Stromal cell of bone marrow (primary cell): ENCODE measurements at regions not wholly inside any gene's neighbourhood (a gene's known extent, or its start where the extent isn't known, plus 50 kb on each side); places are given as distances from the start of the nearest gene placed in this dataset.
"Not testable (repeated sequence)": the region's sequence is repeated elsewhere in the genome, so short reads cannot be mapped to it uniquely, and the experiment has no call there.

Source experiments
- DNase-seq: peaks from one replicate; pipeline ENCODE4 v3.0.0-alpha.2; 2012; ENCODE audit warnings: low read depth

- no peak for DNase-seq
Measured at GRCh38 chr16:85443531-85443930, 169.6 kb upstream of the GSE1 start.

- DNase-seq = no peak
Measured at GRCh38 chr16:85445064-85445778, 167.9 kb upstream of the GSE1 start.

GRCh38 chr16:85445779-85446222, 167.3 kb upstream of the GSE1 start:
- no peak for DNase-seq

GRCh38 chr16:85446951-85447692, 166.0 kb upstream of the GSE1 start:
- DNase-seq = no peak

- no peak for DNase-seq
Measured at GRCh38 chr16:85447693-85448313, 165.3 kb upstream of the GSE1 start.

- no peak for DNase-seq
Measured at GRCh38 chr16:85448557-85449190, 164.4 kb upstream of the GSE1 start.

- DNase-seq = no peak
Measured at GRCh38 chr16:85449191-85449884, 163.8 kb upstream of the GSE1 start.

GRCh38 chr16:85449885-85450245, 163.3 kb upstream of the GSE1 start:
- DNase-seq = no peak

GRCh38 chr16:85451142-85451541, 162.0 kb upstream of the GSE1 start:
- not testable (repeated sequence) for DNase-seq

- no peak for DNase-seq
Measured at GRCh38 chr16:85451641-85452363, 161.3 kb upstream of the GSE1 start.

- no peak for DNase-seq
Measured at GRCh38 chr16:85452364-85453193, 160.5 kb upstream of the GSE1 start.

GRCh38 chr16:85453194-85453678, 159.9 kb upstream of the GSE1 start:
- DNase-seq = no peak

- no peak for DNase-seq
Measured at GRCh38 chr16:85453703-85454102, 159.4 kb upstream of the GSE1 start.

GRCh38 chr16:85454171-85454872, 158.8 kb upstream of the GSE1 start:
- DNase-seq = no peak

GRCh38 chr16:85455534-85455933, 157.6 kb upstream of the GSE1 start:
- DNase-seq = no peak

- DNase-seq = no peak
Measured at GRCh38 chr16:85457366-85457765, 155.8 kb upstream of the GSE1 start.

GRCh38 chr16:85458968-85459367, 154.2 kb upstream of the GSE1 start:
- no peak for DNase-seq

- no peak for DNase-seq
Measured at GRCh38 chr16:85459529-85460251, 153.4 kb upstream of the GSE1 start.
